Activated T-cell treated with anti-CD3 and anti-CD28 coated beads, Interleukin-2, amount 50 U/mL, for 24 hours (primary cell): ENCODE measurements at regions not wholly inside any gene's neighbourhood (a gene's known extent, or its start where the extent isn't known, plus 50 kb on each side); places are given as distances from the start of the nearest gene placed in this dataset.

ENCODE experiments used
- DNase-seq: peaks from one replicate; pipeline ENCODE4 v3.0.0-alpha.2; 2020
- H3K27ac Mint-ChIP-seq: 2 replicates; pipeline ENCODE4 v1.8.0; 2020; ENCODE audit warnings: mild to moderate bottlenecking, mixed read lengths
- H3K27me3 Mint-ChIP-seq: 2 replicates; pipeline ENCODE4 v1.8.0; 2020; ENCODE audit warnings: mixed read lengths
- H3K36me3 Mint-ChIP-seq: 2 replicates; pipeline ENCODE4 v1.8.0; 2020; ENCODE audit warnings: low read depth, mixed read lengths
- H3K4me1 Mint-ChIP-seq: 2 replicates; pipeline ENCODE4 v1.8.0; 2020; ENCODE audit warnings: low read depth, mixed read lengths
- H3K4me3 Mint-ChIP-seq: 2 replicates; pipeline ENCODE4 v1.8.0; 2020; ENCODE audit warnings: mild to moderate bottlenecking, moderate library complexity, mixed read lengths
- H3K9me3 Mint-ChIP-seq: 2 replicates; pipeline ENCODE4 v1.8.0; 2020; ENCODE audit warnings: mixed read lengths

DNA sequence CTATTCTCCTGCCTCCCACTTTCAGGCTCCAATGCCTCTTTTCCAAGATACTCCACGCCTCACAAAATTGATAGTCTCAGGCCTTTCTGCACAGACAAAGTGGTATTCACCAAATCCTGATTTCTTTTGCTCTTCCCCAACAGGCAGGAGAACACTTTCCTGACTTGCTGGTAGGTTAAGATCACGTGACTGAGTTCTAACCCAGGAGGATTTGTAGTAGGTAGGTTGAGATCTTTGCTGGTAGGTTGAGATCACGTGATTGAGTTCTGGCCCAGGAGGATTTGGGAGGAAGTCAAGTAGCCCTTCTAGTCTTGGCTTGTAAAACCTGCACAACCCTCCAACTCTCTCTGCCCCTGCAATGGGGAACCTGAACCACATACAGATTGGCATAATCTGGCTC is 741.5 kb downstream of the TYW1 start:
- H3K4me3 Mint-ChIP-seq: no peak overlapping the region
- H3K36me3 Mint-ChIP-seq: no peaks in the 10 kb centered on the region
- no peaks in the 10 kb centered on the region for H3K4me1 Mint-ChIP-seq
- no peak for DNase-seq
- no peaks in the 10 kb centered on the region for H3K27me3 Mint-ChIP-seq
- H3K9me3 Mint-ChIP-seq: peaks cover 17% of the 10 kb centered on the region
- H3K27ac Mint-ChIP-seq: no peak overlapping the region

DNA sequence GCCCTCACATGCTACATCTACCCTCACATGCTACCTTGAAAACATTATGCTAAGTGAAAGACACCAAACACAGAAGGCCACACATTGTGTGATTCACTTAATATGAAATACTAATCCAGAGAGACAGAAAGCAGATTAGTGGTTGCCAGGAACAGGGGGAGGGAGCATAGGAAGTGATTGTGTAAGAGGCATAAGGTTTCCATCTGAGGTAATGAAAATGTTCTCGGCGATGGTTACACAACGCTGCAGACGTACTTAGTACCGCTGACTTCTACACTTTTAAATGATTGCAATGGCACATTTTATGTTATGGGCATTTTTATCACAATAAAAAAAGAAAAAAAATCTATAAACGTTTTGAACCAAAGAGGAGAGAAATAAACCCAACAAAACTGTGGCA is 742.3 kb downstream of the TYW1 start:
- Mint-ChIP-seq H3K27ac (no peak overlapping the region), H3K4me1 (no peaks in the 10 kb centered on the region), H3K9me3 (peaks cover 21% of the 10 kb centered on the region), H3K27me3 (no peaks in the 10 kb centered on the region), H3K36me3 (no peaks in the 10 kb centered on the region), H3K4me3 (no peak overlapping the region)
- DNase-seq: no peak

DNA sequence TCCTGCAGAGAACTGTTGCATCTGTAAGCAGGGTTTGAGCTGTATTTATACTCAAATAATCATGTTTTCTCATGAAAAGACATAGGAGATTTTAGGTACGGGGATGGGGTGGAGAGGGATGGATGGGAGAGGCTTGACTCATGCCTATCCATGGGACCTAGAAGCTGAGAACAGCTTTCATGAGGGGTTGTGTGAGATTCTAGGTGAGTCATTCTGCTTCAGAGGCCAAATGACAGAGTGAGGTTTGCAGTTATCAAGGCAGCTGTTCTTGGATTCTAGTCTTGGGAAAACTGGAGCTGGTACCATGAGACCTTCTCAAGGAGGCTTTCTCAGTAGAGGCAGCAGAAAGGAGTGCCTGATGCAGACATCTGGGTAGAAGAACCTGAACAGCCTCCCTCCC is 746.9 kb downstream of the TYW1 start:
- no peaks in the 10 kb centered on the region for H3K4me1 Mint-ChIP-seq
- H3K27ac Mint-ChIP-seq: no peak overlapping the region
- no peaks in the 10 kb centered on the region for H3K27me3 Mint-ChIP-seq
- no peak overlapping the region for H3K4me3 Mint-ChIP-seq
- H3K9me3 Mint-ChIP-seq: peaks cover 16% of the 10 kb centered on the region
- no peaks in the 10 kb centered on the region for H3K36me3 Mint-ChIP-seq
- DNase-seq: no peak

DNA sequence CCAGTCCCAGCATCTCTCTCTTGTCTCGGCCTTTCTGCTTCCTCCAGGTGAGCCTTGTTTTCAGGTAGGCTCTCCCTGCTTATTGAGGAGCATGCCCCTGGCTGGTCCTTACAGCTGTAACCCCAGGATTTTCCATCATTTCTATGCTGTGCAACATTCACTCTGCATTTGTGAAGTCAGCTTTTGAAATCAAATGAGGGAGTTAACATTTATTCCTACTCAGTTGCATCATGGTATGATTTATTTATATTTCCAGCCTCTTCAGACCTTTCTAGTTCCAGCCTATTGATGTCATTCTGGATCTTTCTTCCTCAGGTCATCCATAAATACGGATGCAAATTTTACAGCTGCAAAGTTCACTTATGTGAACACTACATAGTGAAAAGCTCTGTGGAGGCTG is 755.6 kb downstream of the TYW1 start:
- peaks cover 4% of the 10 kb centered on the region for H3K9me3 Mint-ChIP-seq
- H3K27me3 Mint-ChIP-seq: no peaks in the 10 kb centered on the region
- no peaks in the 10 kb centered on the region for H3K4me1 Mint-ChIP-seq
- no peak for DNase-seq
- H3K27ac Mint-ChIP-seq: no peak overlapping the region
- H3K36me3 Mint-ChIP-seq: no peaks in the 10 kb centered on the region
- H3K4me3 Mint-ChIP-seq: no peak overlapping the region

DNA sequence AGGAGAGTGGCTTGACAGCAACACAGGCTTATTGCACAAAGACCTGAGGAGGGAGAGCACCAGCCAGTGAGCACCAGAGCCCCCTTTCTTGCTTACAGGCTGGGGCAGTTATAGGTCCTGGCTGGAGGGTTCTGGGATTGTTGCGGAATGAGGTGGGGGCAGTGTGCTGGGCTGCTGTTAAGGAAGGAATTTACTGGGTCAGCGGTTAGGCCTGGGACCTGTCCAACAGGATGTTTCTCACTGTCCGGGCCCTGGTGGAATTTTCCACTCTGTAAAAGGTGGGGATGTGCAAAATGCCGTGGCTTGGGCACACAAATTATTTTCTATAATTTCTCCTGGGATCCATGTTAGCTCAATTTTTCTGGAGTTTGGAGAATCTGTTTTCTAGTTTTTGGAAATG is 757.3 kb downstream of the TYW1 start:
- no peak for DNase-seq
- H3K4me3 Mint-ChIP-seq: no peak overlapping the region
- no peak overlapping the region for H3K27ac Mint-ChIP-seq
- H3K36me3 Mint-ChIP-seq: no peaks in the 10 kb centered on the region
- H3K9me3 Mint-ChIP-seq: peaks cover 7% of the 10 kb centered on the region
- no peaks in the 10 kb centered on the region for H3K4me1 Mint-ChIP-seq
- no peaks in the 10 kb centered on the region for H3K27me3 Mint-ChIP-seq

DNA sequence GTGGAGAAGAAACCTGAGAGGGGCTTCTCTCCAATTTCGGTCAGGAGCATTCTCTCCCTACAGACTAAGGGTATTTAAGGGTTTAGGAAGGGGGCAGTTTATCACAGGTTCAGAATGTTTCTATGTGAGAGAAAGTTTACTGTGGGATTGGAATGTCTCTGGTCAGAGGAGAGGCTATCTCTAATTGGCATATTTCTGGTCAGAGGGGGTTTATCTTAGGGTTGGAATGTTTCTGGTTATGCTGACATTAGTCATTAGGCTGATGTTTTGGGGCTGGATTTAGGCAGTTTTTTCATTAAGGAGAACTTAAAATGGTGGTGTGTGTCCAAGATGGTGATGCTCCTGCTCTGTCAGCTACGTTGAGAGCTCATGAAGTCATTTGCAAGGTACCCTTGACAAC is 758.0 kb downstream of the TYW1 start:
- DNase-seq: no peak
- no peaks in the 10 kb centered on the region for H3K4me1 Mint-ChIP-seq
- H3K27me3 Mint-ChIP-seq: no peaks in the 10 kb centered on the region
- H3K27ac Mint-ChIP-seq: no peak overlapping the region
- H3K4me3 Mint-ChIP-seq: no peak overlapping the region
- peaks cover 7% of the 10 kb centered on the region for H3K9me3 Mint-ChIP-seq
- no peaks in the 10 kb centered on the region for H3K36me3 Mint-ChIP-seq

DNA sequence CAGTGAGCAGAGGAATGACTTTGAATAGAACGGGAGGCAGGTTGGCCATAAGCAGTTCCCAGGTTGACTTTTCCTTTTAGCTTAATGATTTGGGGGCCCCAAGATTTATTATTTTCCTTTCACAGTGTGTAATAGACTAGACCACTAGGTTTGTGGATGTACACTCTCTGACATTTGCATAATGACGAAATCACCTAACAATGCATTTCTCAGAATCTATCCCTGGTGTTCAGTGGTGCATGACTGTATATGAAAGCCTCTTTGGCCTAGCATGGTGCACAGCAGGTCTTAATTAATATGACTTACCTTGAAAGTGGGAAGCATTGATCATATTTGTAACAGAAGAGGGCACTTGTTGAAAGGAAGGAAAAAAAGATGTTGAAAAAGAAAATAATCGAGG is 761.9 kb downstream of the TYW1 start:
- Mint-ChIP-seq H3K27ac (no peak overlapping the region), H3K4me3 (no peak overlapping the region), H3K36me3 (no peaks in the 10 kb centered on the region), H3K4me1 (no peaks in the 10 kb centered on the region), H3K27me3 (no peaks in the 10 kb centered on the region), H3K9me3 (peaks cover 14% of the 10 kb centered on the region)
- no peak for DNase-seq

DNA sequence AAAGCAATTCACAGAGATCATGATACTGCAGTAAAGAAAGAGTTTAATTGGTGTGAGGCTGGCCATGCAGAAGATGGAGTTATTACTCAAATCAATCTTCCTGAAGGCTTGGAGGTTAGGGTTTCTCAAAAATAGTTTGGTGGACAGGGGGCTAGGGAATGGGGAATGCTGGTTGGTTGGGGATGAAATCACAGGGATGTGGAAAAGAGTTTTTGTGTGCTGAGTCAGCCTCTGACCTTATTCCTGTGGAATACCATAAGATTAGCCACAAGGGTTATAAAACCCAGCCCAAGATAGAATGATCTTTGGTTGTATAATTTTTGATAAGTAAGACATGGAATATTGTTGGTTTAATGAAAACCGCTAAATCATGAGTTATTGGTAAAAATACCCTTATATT is 764.3 kb downstream of the TYW1 start:
- no peaks in the 10 kb centered on the region for H3K27me3 Mint-ChIP-seq
- H3K4me1 Mint-ChIP-seq: no peaks in the 10 kb centered on the region
- no peak overlapping the region for H3K4me3 Mint-ChIP-seq
- H3K9me3 Mint-ChIP-seq: peaks cover 11% of the 10 kb centered on the region
- DNase-seq: no peak
- no peak overlapping the region for H3K27ac Mint-ChIP-seq
- H3K36me3 Mint-ChIP-seq: no peaks in the 10 kb centered on the region

DNA sequence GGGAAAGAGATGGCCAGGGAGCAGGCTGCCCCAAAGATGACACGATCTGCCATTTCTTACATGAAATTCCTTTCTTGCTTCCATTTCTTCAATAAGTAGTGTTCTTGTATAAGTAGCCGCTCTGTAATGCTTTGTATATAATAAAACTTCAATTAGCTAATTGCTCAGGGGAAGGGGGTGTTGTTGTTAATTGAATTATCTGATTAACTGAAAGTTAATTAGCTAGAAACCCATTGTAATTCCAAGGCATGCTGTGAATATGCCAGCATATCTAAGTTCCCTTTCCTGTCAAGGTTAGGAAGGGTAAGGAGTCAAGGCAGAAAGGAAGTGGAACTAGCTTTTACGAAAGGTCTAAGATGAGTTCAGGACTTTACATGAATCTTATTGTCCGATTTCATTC is 765.9 kb downstream of the TYW1 start:
- no peaks in the 10 kb centered on the region for H3K27me3 Mint-ChIP-seq
- no peaks in the 10 kb centered on the region for H3K4me1 Mint-ChIP-seq
- no peak for DNase-seq
- no peaks in the 10 kb centered on the region for H3K36me3 Mint-ChIP-seq
- H3K27ac Mint-ChIP-seq: no peak overlapping the region
- no peak overlapping the region for H3K4me3 Mint-ChIP-seq
- peaks cover 11% of the 10 kb centered on the region for H3K9me3 Mint-ChIP-seq

DNA sequence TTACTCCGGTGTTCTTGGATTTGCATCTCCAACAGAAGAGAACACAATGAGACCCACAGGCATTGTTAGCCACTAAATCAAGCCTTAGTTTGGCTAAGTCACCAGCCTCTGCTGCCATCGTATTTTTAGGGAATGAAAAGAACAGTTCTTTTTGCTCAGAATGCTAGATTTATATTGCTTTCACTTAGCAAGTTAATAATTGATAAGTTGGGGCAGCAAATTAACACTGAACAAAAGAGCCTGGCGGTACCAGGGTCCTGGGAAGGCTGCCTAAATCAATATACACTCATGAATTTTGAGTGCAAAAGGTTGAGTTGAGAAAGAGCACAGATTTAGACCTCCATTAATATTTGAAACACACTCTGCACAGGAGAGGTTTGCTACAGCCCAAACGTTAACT is 767.7 kb downstream of the TYW1 start:
- H3K27ac Mint-ChIP-seq: no peak overlapping the region
- no peak overlapping the region for H3K4me3 Mint-ChIP-seq
- H3K36me3 Mint-ChIP-seq: no peaks in the 10 kb centered on the region
- peaks cover 11% of the 10 kb centered on the region for H3K9me3 Mint-ChIP-seq
- no peaks in the 10 kb centered on the region for H3K4me1 Mint-ChIP-seq
- H3K27me3 Mint-ChIP-seq: no peaks in the 10 kb centered on the region
- DNase-seq: no peak

DNA sequence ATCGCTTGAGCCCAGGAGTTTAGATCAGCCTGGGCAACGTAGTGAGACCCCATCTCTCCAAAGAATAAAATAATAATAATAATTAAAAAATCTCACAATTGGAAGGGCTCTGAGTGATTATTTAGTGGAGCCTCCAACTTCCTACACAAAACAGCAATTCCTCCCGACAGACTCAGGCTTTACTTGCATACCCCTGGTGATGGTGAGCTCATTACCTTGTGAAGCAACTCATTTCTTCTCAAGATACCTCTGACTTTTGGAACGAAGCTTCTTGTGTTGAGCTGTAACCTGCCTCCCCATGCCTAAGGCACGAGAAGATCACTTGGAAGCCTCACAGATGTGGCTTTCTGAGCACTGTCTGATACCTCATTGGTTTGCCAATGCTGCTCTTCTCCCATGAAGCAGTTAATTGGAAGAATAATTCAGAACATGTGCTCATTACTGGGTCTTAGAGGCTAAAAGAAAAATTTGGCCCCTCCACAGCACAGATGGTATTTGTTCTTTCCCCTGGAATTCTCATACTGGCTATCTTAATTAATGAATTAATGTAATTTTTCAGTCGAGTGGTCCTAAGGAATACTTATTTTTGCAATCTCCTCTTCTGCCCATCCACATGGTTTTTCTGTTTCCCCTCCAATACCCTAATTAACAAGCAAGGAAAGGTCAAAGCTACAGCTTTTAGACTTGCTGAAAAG is 769.0 kb downstream of the TYW1 start:
- Mint-ChIP-seq H3K4me3 (no peak overlapping the region), H3K9me3 (peaks cover 13% of the 10 kb centered on the region), H3K27ac (no peak overlapping the region), H3K4me1 (no peaks in the 10 kb centered on the region), H3K36me3 (no peaks in the 10 kb centered on the region), H3K27me3 (no peaks in the 10 kb centered on the region)
- no peak for DNase-seq

DNA sequence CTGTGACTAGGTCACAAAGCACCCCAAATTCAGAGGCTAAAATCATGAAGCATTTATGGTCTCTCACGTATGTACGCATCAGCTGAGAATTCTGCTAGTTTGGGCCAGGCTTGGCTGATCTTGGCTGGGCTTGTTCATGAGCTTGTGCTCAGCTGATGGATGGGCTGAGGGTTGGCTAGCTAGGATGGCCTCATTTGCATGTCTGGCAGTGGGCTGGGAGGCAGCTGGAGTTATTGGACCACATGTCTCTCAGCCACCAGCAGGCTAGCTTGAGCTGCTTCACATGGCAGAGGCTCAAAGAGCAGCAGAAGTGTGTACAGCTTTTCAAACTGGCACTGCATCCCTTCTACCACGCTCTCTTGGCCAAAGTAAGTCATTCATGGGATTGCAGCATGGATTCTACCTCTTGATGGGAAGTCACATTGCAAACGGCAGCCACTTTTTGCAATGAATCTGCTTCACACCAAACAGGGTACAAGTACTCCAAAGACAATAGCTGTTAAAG is 770.3 kb downstream of the TYW1 start:
- H3K9me3 Mint-ChIP-seq: peaks cover 12% of the 10 kb centered on the region
- DNase-seq: no peak
- H3K36me3 Mint-ChIP-seq: no peaks in the 10 kb centered on the region
- H3K27me3 Mint-ChIP-seq: no peaks in the 10 kb centered on the region
- H3K4me1 Mint-ChIP-seq: no peaks in the 10 kb centered on the region
- H3K27ac Mint-ChIP-seq: no peak overlapping the region
- no peak overlapping the region for H3K4me3 Mint-ChIP-seq

DNA sequence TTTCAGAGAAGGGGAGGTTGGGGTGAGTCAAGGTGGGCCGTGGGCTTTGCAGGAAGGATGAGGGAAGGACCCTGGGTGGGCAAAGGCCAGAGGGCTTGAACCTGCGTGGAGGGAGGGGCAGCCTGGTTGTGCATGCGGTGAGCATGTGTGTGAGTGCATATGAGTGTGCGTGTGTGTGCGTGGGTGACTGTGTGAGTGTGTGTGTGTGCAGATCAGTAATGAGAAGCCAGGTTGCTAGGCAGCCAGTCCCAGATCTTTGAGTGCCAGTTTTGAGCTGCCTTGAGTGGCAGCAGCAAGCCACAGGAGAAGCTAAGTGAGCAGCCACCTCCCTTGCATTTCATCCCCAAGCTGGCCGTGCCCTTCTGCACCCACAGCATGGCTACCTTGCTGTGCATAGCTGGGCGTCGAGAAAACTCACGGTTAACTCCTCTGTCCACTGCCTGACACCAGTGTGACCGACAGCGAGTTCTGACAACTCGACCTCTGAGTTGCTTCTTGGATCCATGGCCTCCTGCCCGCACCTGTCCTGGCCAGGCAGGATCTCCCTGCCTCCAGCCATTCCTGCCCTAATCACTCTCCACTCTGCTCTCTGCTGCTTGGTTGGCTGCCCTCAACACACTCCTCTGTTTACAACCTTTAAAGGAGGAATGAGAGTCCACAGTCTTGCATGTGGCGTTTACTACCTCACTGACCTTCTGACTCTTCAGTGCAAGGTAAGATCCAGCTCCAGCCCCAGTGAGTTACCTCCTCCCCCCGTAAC is 775.4 kb downstream of the TYW1 start:
- DNase-seq: no peak
- H3K27me3 Mint-ChIP-seq: no peaks in the 10 kb centered on the region
- H3K4me3 Mint-ChIP-seq: no peak overlapping the region
- no peak overlapping the region for H3K27ac Mint-ChIP-seq
- H3K36me3 Mint-ChIP-seq: no peaks in the 10 kb centered on the region
- no peaks in the 10 kb centered on the region for H3K4me1 Mint-ChIP-seq
- peaks cover 20% of the 10 kb centered on the region for H3K9me3 Mint-ChIP-seq

DNA sequence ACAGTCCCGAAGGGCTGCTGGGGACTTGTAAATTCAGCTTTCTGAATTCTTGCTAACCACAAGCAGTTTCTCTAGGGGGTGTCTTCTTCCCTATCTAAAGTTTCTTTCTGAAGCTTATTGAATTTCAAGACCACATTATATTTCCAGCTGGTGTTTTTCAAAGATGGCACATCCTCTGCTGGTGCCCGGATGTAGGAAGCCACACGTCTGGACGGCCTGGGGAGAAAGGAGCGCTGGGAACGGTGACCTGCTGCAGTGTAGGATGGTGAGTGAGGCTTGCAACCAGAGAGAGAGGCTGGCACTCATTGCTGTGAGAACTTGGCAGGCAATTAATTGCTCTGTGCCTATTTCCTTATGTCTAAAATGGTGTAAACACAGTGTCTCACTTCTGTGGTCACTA is 776.4 kb downstream of the TYW1 start:
- Mint-ChIP-seq H3K4me1 (no peaks in the 10 kb centered on the region), H3K27me3 (no peaks in the 10 kb centered on the region), H3K9me3 (peaks cover 19% of the 10 kb centered on the region), H3K36me3 (no peaks in the 10 kb centered on the region), H3K4me3 (no peak overlapping the region), H3K27ac (no peak overlapping the region)
- no peak for DNase-seq

DNA sequence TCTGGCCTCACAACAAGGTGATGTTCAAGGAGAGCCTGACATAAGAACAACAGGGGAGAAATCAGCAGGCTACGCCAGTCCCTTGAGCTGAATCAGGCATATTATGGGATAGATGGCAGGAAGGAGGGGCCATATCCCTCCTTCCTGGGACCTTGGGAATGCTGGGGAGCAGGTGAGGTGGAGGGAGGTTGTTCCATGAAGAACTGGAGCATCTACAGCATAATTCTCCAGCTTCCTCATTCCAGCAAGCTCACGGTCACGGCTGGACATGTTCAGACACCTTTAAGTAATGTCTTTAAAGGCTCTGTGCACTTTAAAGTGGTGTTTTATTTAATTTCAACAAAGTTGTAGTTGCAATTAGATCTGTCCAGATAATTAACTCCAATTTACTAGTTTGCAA is 780.5 kb downstream of the TYW1 start:
- Mint-ChIP-seq H3K4me1 (no peaks in the 10 kb centered on the region), H3K27me3 (no peaks in the 10 kb centered on the region), H3K36me3 (no peaks in the 10 kb centered on the region), H3K9me3 (peaks cover 17% of the 10 kb centered on the region), H3K4me3 (no peak overlapping the region), H3K27ac (no peak overlapping the region)
- no peak for DNase-seq
